Epidermal melanocyte (primary cell): ENCODE measurements at regions not wholly inside any gene's neighbourhood (a gene's known extent, or its start where the extent isn't known, plus 50 kb on each side); places are given as distances from the start of the nearest gene placed in this dataset.

Experiments used
- DNase-seq: peaks from one replicate; pipeline ENCODE4 v3.0.0; 2011; ENCODE audit warnings: low spot score; ENCODE audit not compliant: insufficient read length

GRCh38 chr3:66133050-66133757 is 87.6 kb upstream of the SLC25A26 start:
- no peak for DNase-seq

GRCh38 chr3:66128623-66129022 is 89.9 kb upstream of the MAGI1 start:
- no peak for DNase-seq

DNA sequence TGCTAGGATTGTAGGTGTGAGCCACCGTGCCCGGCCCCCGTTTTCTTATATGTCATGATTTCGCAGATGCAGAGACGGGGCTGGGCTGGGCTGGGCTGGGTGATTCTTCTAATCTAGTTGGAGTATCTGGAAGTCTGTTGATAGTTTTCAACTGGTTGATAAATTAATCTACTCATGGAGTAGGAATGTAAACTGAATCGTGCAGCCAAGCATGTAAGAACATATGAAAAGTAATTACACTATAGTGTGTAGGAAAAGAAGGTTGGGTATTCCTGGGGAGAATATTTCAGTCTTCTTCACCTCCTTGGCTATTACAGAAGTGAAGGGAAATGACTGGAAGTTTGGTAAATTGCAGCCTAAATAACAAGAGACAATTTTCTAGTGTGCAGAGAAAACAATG is 82.6 kb upstream of the MAGI1 start:
- DNase-seq = no peak

- DNase-seq = peak; percentile 69
Observed at GRCh38 chr3:66115858-66116654, 77.3 kb upstream of the MAGI1 start.

DNA sequence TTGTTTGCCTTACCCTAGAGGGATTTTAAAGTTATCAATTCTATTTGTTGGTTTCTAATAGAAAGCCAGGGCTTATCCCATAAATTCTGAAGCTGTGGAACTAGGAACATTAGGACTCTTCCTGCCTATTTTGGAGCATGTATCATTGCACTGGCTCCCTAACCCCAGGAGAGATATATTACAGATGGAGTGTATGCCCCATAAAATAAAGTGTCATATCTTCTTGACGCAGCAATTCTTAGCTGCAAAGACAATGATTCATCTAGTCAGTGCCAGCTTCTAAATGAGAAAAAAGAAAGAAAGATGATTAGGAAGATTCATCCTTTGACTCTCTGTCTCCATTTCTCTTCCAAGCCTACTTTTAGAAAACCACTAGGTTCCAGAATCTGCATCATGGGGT is 74.8 kb upstream of the MAGI1 start:
- no peak for DNase-seq

DNA sequence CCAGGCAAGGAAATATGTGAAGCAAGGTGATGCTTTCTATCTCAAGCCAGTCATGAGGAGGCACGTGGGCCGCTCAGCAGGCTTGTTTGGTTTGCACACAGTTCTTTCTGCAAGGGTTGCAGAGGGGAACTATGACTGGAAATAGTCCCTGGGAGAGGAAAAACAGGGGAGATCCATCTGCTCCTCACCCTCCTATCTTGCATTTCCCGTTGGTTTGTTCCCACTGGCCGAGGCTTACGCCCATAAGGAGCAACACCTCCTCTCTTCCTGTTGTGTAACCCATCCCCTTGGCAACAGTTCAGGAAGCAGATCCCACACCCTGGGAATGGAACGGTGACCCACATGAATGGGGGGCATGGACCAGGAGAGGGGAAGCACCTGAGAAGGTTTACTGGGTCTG is 72.1 kb upstream of the MAGI1 start:
- no peak for DNase-seq

DNA sequence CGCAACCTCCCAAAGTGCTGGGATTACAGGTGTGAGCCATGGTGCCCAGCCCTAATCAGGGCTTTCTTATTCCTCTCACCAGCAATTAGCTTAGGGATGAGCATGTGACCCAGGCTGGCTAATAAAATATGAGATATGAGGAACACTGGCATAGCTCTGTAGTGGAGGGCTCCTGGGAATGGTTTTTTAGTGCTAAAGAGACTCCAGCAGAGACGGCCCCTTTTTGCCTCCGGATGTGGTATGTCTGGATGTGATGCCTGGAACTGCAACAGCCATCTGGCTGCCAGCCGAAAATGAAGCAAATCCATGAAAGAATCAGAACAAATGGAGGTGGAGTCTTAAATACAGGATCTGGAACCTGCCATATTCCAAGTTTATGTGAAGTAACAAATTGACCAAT is 69.1 kb upstream of the MAGI1 start:
- DNase-seq = no peak

DNA sequence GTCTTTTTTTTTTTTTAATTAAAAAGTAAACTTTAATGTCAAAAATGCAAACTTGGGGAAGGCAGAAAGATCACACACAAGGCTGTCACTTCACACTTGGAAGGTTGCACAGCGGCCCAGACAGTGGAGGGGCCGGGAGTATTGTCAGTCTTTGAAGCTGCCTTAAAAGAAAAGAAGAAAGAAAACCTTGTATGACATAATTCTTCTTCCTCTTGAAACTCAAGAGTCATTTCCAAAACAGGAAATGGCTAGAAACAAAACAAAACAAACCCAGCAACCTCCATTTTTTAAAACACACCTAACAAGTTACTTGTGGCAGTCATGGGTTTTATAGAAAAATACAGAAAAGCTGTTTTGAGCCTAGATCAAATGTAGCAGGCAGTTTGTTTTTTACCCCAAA is 68.1 kb upstream of the MAGI1 start:
- DNase-seq = no peak

DNA sequence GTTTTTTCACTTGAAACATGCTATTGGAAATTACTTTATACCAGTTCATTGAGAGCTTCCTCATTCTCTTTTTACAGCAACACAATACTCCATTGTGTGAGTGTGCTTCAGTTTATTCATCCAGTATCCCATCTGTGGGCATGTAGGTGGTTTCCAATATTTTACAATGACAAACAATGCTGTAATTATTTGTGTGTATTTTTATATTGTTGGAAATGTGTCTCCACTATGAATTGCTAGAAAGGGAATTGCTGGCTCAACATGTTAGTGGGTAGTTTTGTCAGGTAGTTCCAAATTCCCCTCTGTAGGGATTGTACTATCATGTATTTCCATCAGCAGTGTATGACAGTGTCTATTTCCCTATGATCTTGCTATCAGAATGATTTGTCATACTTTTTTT is 65.8 kb upstream of the MAGI1 start:
- no peak for DNase-seq

GRCh38 chr3:66103729-66104128 is 65.0 kb upstream of the MAGI1 start:
- DNase-seq = no peak

GRCh38 chr3:66101901-66102300 is 63.2 kb upstream of the MAGI1 start:
- no peak for DNase-seq

GRCh38 chr3:66099541-66100065 is 60.9 kb upstream of the MAGI1 start:
- no peak for DNase-seq

DNA sequence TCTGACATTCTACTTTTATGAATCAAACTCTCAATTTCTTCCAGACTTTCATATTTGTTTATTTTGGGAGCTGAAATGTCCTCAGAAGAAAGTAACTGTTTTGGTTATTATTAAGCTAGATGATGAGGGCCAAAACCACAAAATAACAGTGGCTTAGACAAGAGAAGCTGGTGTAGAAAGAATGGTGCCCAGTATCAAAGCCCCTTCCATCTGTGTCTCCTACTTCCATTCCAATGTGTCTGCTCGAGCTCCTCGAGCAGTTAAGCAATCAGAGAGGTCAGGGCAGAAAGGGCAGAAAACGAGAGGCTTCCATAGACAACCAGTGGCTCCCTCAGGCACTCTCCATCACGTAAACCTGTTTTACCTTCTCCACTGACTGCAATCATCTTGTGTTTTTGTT is 59.7 kb upstream of the MAGI1 start:
- DNase-seq = no peak

- no peak for DNase-seq
Observed at GRCh38 chr3:66097647-66098046, 58.9 kb upstream of the MAGI1 start.

- no peak for DNase-seq
Observed at GRCh38 chr3:66095295-66096001, 56.7 kb upstream of the MAGI1 start.

DNA sequence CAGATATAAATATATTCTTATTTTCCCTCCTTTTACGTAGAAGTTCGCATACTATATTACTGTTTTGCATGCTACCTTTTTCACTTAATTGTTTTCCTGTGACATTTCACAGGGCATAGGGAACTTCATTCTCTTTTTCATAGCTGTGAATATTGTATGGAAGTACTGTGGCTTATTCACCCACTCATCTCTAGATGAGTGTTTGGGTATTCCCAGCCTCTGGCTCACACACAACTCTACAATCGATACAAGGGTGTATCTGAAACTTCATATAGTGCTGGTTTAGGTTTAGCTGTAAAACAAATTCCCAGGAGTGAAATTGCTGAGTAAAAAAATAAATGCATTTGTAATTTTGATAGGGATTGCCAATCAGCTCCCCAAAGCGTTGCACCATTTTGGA is 55.3 kb upstream of the MAGI1 start:
- no peak for DNase-seq

- DNase-seq = no peak
Observed at GRCh38 chr3:66092175-66092995, 53.7 kb upstream of the MAGI1 start.
